ENCODE measurements at regions not wholly inside any gene's neighbourhood (a gene's known extent, or its start where the extent isn't known, plus 50 kb on each side); places are given as distances from the start of the nearest gene placed in this dataset.

GRCh38 chr16:25481636-25482035, 210.1 kb upstream of the HS3ST4 start:
- no peak overlapping the region for H3K4me3 ChIP-seq (ENCODE audit: low read depth, low read length)
- no peak for DNase-seq (ENCODE audit: low read depth)
- TF ChIP-seq CTCF (conservative IDR thresholded peaks at IDR 0.05; ENCODE audit: low read depth, low read length), result no peak

- no peak for DNase-seq (ENCODE audit: low read depth)
- TF ChIP-seq CTCF (conservative IDR thresholded peaks at IDR 0.05; ENCODE audit: low read depth, low read length), result no peak
- H3K4me3 ChIP-seq (ENCODE audit: low read depth, low read length), result no peak overlapping the region
Observed at GRCh38 chr16:25478476-25478875, 213.3 kb upstream of the HS3ST4 start.

- no peak overlapping the region for H3K4me3 ChIP-seq (ENCODE audit: low read depth, low read length)
- no peak for TF ChIP-seq CTCF (conservative IDR thresholded peaks at IDR 0.05; ENCODE audit: low read depth, low read length)
- DNase-seq (ENCODE audit: low read depth), result no peak
Observed at GRCh38 chr16:25464058-25464457, 206.4 kb upstream of the ZKSCAN2 start.

GRCh38 chr16:25449802-25450201, 192.2 kb upstream of the ZKSCAN2 start:
- no peak overlapping the region for H3K4me3 ChIP-seq (ENCODE audit: low read depth, low read length)
- no peak for TF ChIP-seq CTCF (conservative IDR thresholded peaks at IDR 0.05; ENCODE audit: low read depth, low read length)
- no peak for DNase-seq (ENCODE audit: low read depth)

- H3K4me3 ChIP-seq (ENCODE audit: low read depth, low read length), result no peak overlapping the region
- DNase-seq (ENCODE audit: low read depth), result no peak
- TF ChIP-seq CTCF (conservative IDR thresholded peaks at IDR 0.05; ENCODE audit: low read depth, low read length), result no peak
Observed at GRCh38 chr16:25443994-25444393, 186.3 kb upstream of the ZKSCAN2 start.

GRCh38 chr16:25434064-25434463, 176.4 kb upstream of the ZKSCAN2 start:
- no peak overlapping the region for H3K4me3 ChIP-seq (ENCODE audit: low read depth, low read length)
- no peak for TF ChIP-seq CTCF (conservative IDR thresholded peaks at IDR 0.05; ENCODE audit: low read depth, low read length)
- DNase-seq (ENCODE audit: low read depth), result no peak

- no peak for DNase-seq (ENCODE audit: low read depth)
- H3K4me3 ChIP-seq (ENCODE audit: low read depth, low read length), result no peak overlapping the region
- TF ChIP-seq CTCF (conservative IDR thresholded peaks at IDR 0.05; ENCODE audit: low read depth, low read length), result no peak
Observed at GRCh38 chr16:25433388-25433787, 175.7 kb upstream of the ZKSCAN2 start.

Data from epithelial cell of proximal tubule (primary cell).